ENCODE measurements at regions not wholly inside any gene's neighbourhood (a gene's known extent, or its start where the extent isn't known, plus 50 kb on each side); places are given as distances from the start of the nearest gene placed in this dataset.

- Histone ChIP-seq H3K9ac (ENCODE audit: low read length) (no peak overlapping the region), H3K27me3 (replicated peaks; ENCODE audit: control insufficient read depth, insufficient read depth, low read length) (peaks cover 4% of the 10 kb centered on the region), H3K4me1 (ENCODE audit: control insufficient read depth, insufficient read depth, low read length) (no peaks in the 10 kb centered on the region), H3K36me3 (ENCODE audit: control insufficient read depth, insufficient read depth, low read length, severe bottlenecking) (no peaks in the 10 kb centered on the region), H3K9me3 (ENCODE audit: control insufficient read depth, low read length) (no peaks in the 10 kb centered on the region), H3K4me3 (ENCODE audit: low read length) (no peak overlapping the region)
- no peak for DNase-seq (ENCODE audit: low read depth)
Observed at GRCh38 chr20:51318058-51318949, 224.2 kb downstream of the NFATC2 start.

GRCh38 chr20:51315390-51315789 lies 227.1 kb downstream of the NFATC2 start:
- H3K4me3 ChIP-seq (ENCODE audit: low read length) = no peak overlapping the region
- H3K27me3 ChIP-seq (replicated peaks; ENCODE audit: control insufficient read depth, insufficient read depth, low read length) = peaks cover 2% of the 10 kb centered on the region
- H3K9me3 ChIP-seq (ENCODE audit: control insufficient read depth, low read length) = no peaks in the 10 kb centered on the region
- peaks cover 4% of the 10 kb centered on the region for H3K4me1 ChIP-seq (ENCODE audit: control insufficient read depth, insufficient read depth, low read length)
- no peaks in the 10 kb centered on the region for H3K36me3 ChIP-seq (ENCODE audit: control insufficient read depth, insufficient read depth, low read length, severe bottlenecking)
- no peak overlapping the region for H3K9ac ChIP-seq (ENCODE audit: low read length)
- no peak for DNase-seq (ENCODE audit: low read depth)

GRCh38 chr20:51313358-51313827 lies 229.1 kb downstream of the NFATC2 start:
- Histone ChIP-seq H3K36me3 (ENCODE audit: control insufficient read depth, insufficient read depth, low read length, severe bottlenecking) (no peaks in the 10 kb centered on the region), H3K9me3 (ENCODE audit: control insufficient read depth, low read length) (no peaks in the 10 kb centered on the region)
- no peak for DNase-seq (ENCODE audit: low read depth)

GRCh38 chr20:51312480-51312783 lies 230.1 kb downstream of the NFATC2 start:
- no peaks in the 10 kb centered on the region for H3K9me3 ChIP-seq (ENCODE audit: control insufficient read depth, low read length)
- H3K9ac ChIP-seq (ENCODE audit: low read length) = no peak overlapping the region
- no peak for DNase-seq (ENCODE audit: low read depth)
- H3K4me3 ChIP-seq (ENCODE audit: low read length) = no peak overlapping the region
- H3K27me3 ChIP-seq (replicated peaks; ENCODE audit: control insufficient read depth, insufficient read depth, low read length) = no peaks in the 10 kb centered on the region
- no peaks in the 10 kb centered on the region for H3K36me3 ChIP-seq (ENCODE audit: control insufficient read depth, insufficient read depth, low read length, severe bottlenecking)
- H3K4me1 ChIP-seq (ENCODE audit: control insufficient read depth, insufficient read depth, low read length) = peaks cover 7% of the 10 kb centered on the region

More at GRCh38 chr20:51313358-51313827, 229.1 kb downstream of the NFATC2 start:
- Histone ChIP-seq H3K4me3 (ENCODE audit: low read length) (no peak overlapping the region), H3K27me3 (replicated peaks; ENCODE audit: control insufficient read depth, insufficient read depth, low read length) (no peaks in the 10 kb centered on the region), H3K4me1 (ENCODE audit: control insufficient read depth, insufficient read depth, low read length) (peaks cover 7% of the 10 kb centered on the region), H3K9ac (ENCODE audit: low read length) (no peak overlapping the region)

GRCh38 chr20:51311636-51312479 lies 230.7 kb downstream of the NFATC2 start:
- H3K27me3 ChIP-seq (replicated peaks; ENCODE audit: control insufficient read depth, insufficient read depth, low read length) = no peaks in the 10 kb centered on the region
- H3K4me1 ChIP-seq (ENCODE audit: control insufficient read depth, insufficient read depth, low read length) = peaks cover 7% of the 10 kb centered on the region
- no peak overlapping the region for H3K9ac ChIP-seq (ENCODE audit: low read length)
- H3K36me3 ChIP-seq (ENCODE audit: control insufficient read depth, insufficient read depth, low read length, severe bottlenecking) = no peaks in the 10 kb centered on the region
- DNase-seq (ENCODE audit: low read depth) = no peak
- no peak overlapping the region for H3K4me3 ChIP-seq (ENCODE audit: low read length)
- H3K9me3 ChIP-seq (ENCODE audit: control insufficient read depth, low read length) = no peaks in the 10 kb centered on the region

GRCh38 chr20:51310216-51310615 lies 232.3 kb downstream of the NFATC2 start:
- peak; percentile 56 for DNase-seq (ENCODE audit: low read depth)
- no peak overlapping the region for H3K4me3 ChIP-seq (ENCODE audit: low read length)

GRCh38 chr20:51309128-51309527 lies 233.4 kb downstream of the NFATC2 start:
- Histone ChIP-seq H3K4me3 (ENCODE audit: low read length) (no peak overlapping the region), H3K27me3 (replicated peaks; ENCODE audit: control insufficient read depth, insufficient read depth, low read length) (peaks cover 8% of the 10 kb centered on the region), H3K9ac (ENCODE audit: low read length) (no peak overlapping the region), H3K36me3 (ENCODE audit: control insufficient read depth, insufficient read depth, low read length, severe bottlenecking) (no peaks in the 10 kb centered on the region), H3K4me1 (ENCODE audit: control insufficient read depth, insufficient read depth, low read length) (peaks cover 7% of the 10 kb centered on the region), H3K9me3 (ENCODE audit: control insufficient read depth, low read length) (peaks cover 3% of the 10 kb centered on the region)
- DNase-seq (ENCODE audit: low read depth) = no peak

More at GRCh38 chr20:51310216-51310615, 232.3 kb downstream of the NFATC2 start:
- H3K9me3 ChIP-seq (ENCODE audit: control insufficient read depth, low read length) = no peaks in the 10 kb centered on the region
- H3K9ac ChIP-seq (ENCODE audit: low read length) = no peak overlapping the region
- peaks cover 3% of the 10 kb centered on the region for H3K27me3 ChIP-seq (replicated peaks; ENCODE audit: control insufficient read depth, insufficient read depth, low read length)
- no peaks in the 10 kb centered on the region for H3K36me3 ChIP-seq (ENCODE audit: control insufficient read depth, insufficient read depth, low read length, severe bottlenecking)
- peaks cover 7% of the 10 kb centered on the region for H3K4me1 ChIP-seq (ENCODE audit: control insufficient read depth, insufficient read depth, low read length)

GRCh38 chr20:51306521-51307358 lies 235.8 kb downstream of the NFATC2 start:
- Histone ChIP-seq H3K27me3 (replicated peaks; ENCODE audit: control insufficient read depth, insufficient read depth, low read length) (peaks cover 18% of the 10 kb centered on the region), H3K9ac (ENCODE audit: low read length) (no peak overlapping the region), H3K36me3 (ENCODE audit: control insufficient read depth, insufficient read depth, low read length, severe bottlenecking) (no peaks in the 10 kb centered on the region), H3K4me3 (ENCODE audit: low read length) (no peak overlapping the region), H3K4me1 (ENCODE audit: control insufficient read depth, insufficient read depth, low read length) (peaks cover 7% of the 10 kb centered on the region), H3K9me3 (ENCODE audit: control insufficient read depth, low read length) (peaks cover 8% of the 10 kb centered on the region)
- peak; percentile 90 for DNase-seq (ENCODE audit: low read depth)

GRCh38 chr20:51306081-51306480 lies 236.4 kb downstream of the NFATC2 start:
- DNase-seq (ENCODE audit: low read depth) = no peak
- Histone ChIP-seq H3K9ac (ENCODE audit: low read length) (no peak overlapping the region), H3K36me3 (ENCODE audit: control insufficient read depth, insufficient read depth, low read length, severe bottlenecking) (no peaks in the 10 kb centered on the region), H3K27me3 (replicated peaks; ENCODE audit: control insufficient read depth, insufficient read depth, low read length) (peaks cover 18% of the 10 kb centered on the region), H3K4me1 (ENCODE audit: control insufficient read depth, insufficient read depth, low read length) (peaks cover 7% of the 10 kb centered on the region), H3K9me3 (ENCODE audit: control insufficient read depth, low read length) (peaks cover 11% of the 10 kb centered on the region), H3K4me3 (ENCODE audit: low read length) (no peak overlapping the region)

- Histone ChIP-seq H3K4me3 (ENCODE audit: low read length) (no peak overlapping the region), H3K36me3 (ENCODE audit: control insufficient read depth, insufficient read depth, low read length, severe bottlenecking) (no peaks in the 10 kb centered on the region), H3K27me3 (replicated peaks; ENCODE audit: control insufficient read depth, insufficient read depth, low read length) (peaks cover 18% of the 10 kb centered on the region), H3K9me3 (ENCODE audit: control insufficient read depth, low read length) (peaks cover 17% of the 10 kb centered on the region), H3K9ac (ENCODE audit: low read length) (no peak overlapping the region), H3K4me1 (ENCODE audit: control insufficient read depth, insufficient read depth, low read length) (peaks cover 4% of the 10 kb centered on the region)
- no peak for DNase-seq (ENCODE audit: low read depth)
Observed at GRCh38 chr20:51305316-51306052, 237.0 kb downstream of the NFATC2 start.
